B cell (primary cell): ENCODE measurements at regions not wholly inside any gene's neighbourhood (a gene's known extent, or its start where the extent isn't known, plus 50 kb on each side); places are given as distances from the start of the nearest gene placed in this dataset.

Source experiments
- CTCF ChIP-seq: fragments of 200-600 bp; IDR thresholded peaks from one replicate; pipeline ENCODE4 v1.8.0; 2022; ENCODE audit warnings: antibody characterized with exemption, mild to moderate bottlenecking
- EZH2 ChIP-seq: IDR thresholded peaks from 2 replicates; pipeline ENCODE4 v1.6.1; 2012; ENCODE audit warnings: borderline replicate concordance, low read depth, mild to moderate bottlenecking, moderate library complexity, low read length; ENCODE audit not compliant: insufficient read depth, poor library complexity, severe bottlenecking

- TF ChIP-seq CTCF (no peak), EZH2 (no peak)
These were observed 99.6 kb upstream of the SPEF2 start for GRCh38 chr5:35518104-35518503.
